GM20431 (cell line): ENCODE measurements at regions not wholly inside any gene's neighbourhood (a gene's known extent, or its start where the extent isn't known, plus 50 kb on each side); places are given as distances from the start of the nearest gene placed in this dataset.

Experiments used
- in situ Hi-C: fragments of 300-500 bp; cut with MseI, MboI; formaldehyde crosslinking; loops from one replicate; pipeline ENCODE4 v1.15.0; 2020; ENCODE audit warnings: low sequenced_read_pairs; ENCODE audit not compliant: unreplicated experiment

DNA sequence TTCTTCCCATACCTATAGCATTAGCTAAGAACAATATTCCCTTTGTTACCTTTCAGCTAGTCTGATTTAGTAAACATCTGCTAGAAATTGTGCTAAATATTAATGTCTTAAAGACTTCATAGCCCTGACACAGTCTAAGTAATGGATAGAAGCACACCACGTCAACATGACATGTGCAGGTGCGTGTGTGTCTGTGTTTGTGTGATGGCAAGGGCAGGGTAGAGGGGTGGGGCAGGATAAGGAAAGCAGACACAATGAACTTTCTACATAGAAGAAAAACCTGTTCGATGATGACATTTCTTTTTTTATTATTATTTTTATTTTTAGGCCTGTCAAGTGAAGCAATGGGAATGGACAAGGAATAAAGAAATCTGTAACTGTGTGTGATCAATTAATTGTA, 223.3 kb downstream of the NOL4 start:
- in situ Hi-C loops = no loop called here

GRCh38 chr18:33987206-33987605, 237.5 kb downstream of the NOL4 start:
- in situ Hi-C loops = no loop called here

- in situ Hi-C loops = no loop called here
These were observed 241.6 kb downstream of the NOL4 start for GRCh38 chr18:33983126-33983525.

- in situ Hi-C loops = no loop called here
These were observed 264.3 kb downstream of the NOL4 start for GRCh38 chr18:33960417-33960816.

GRCh38 chr18:33959609-33960008, 265.1 kb downstream of the NOL4 start:
- in situ Hi-C loops = no loop called here

DNA sequence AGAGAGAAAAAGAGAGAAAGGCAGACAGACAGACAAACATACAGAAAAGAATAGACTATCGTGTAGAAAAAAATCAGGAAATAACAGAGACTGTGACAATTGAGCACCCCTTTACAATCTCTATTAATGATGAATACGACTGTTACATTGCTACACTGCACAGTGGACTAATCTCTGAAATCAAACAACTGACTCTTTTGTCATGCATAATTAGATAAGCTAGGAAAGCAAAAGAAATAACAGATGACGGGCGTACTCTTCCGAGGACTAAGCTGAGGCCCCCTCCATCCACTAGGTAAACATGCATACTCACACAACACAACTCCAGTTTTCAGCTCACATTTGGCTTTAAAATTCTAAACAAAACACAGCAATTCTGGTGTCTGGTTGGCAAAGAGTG, 267.0 kb downstream of the NOL4 start:
- in situ Hi-C loops = no loop called here

DNA sequence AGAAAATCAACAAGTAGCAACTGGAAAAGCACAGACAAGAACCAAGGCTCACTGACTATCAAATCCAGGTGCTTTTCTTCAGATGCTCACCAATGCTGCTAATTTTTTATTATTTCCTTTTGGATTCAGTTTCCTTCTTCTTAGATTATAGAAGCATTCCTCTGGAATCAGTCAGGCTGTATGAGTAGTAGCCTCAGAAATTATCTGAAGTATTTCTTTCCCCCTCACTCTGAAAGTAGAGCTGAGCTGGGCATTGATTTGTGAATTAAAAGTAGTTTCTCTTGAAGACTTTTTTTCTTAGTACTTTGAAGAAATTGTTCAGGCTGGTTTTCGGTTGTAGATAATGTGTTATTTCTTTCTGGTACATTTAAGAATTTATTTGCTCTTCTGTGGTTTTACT, 273.7 kb downstream of the NOL4 start:
- in situ Hi-C loops = no loop called here

DNA sequence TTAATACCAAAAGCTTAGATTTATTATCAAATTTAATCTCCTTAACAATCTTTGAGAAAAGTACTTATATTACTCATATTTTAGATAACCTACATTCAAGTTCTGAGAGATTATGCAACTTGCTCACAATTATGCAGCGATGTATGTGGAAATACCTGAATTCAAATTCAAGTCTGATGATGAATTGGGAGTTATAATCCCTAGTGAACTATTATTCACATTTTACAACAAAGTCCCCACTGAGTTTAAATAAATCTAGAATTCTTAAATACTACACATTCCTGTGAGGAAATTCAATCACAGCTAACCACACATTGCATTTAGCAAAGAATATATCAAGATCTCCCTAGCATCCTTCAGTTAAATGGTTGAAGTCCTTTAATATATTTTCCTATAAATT, 278.4 kb downstream of the NOL4 start:
- in situ Hi-C loops = no loop called here

- in situ Hi-C loops = no loop called here
These were observed 280.2 kb downstream of the NOL4 start for GRCh38 chr18:33944493-33944892.

DNA sequence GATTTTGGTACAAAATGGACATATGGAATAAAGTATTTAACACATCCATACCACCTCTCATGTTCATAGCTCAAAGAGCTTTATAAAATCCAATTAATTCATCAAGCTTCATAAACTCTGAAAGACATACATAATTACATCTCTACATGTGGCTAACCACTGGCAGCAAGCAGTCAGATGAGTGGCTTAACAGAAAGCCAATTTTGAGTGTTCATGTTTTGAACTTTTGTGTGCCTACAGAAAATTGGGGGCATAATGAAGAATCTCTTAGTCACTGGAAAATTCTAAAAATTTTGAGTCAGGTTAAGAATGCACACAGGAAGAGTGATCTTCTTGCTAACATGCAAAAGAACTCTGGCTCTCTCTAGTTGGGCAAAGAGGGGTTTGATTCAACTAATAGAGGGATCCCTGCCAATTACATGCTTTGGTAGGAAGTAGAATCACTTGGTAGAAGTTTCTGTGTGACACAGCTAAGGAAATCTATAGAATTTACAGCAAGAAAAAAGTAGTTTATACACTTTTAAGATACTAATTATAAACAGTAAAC, 287.4 kb downstream of the NOL4 start:
- in situ Hi-C loops = no loop called here

GRCh38 chr18:33934258-33934657, 290.5 kb downstream of the NOL4 start:
- in situ Hi-C loops = no loop called here

DNA sequence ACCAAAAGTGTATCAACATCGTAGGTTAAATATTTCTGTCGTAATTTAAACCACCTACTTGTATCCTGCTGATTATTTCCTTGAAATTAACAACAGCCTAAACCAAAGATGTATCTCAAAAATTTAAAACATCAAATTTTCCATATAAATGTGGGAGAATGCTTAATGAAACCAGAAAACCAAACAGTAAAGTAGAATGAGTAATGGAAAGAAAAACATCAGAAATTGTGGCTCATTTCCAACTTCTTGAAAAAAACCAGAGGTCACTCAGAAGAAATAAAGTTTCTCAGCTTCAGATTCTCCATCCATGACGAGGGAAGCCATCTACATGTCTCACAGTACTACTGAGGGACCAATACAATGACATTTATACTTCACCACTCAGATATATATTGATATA, 296.5 kb downstream of the NOL4 start:
- in situ Hi-C loops = no loop called here

GRCh38 chr18:33924576-33924975, 300.1 kb downstream of the NOL4 start:
- in situ Hi-C loops = no loop called here

DNA sequence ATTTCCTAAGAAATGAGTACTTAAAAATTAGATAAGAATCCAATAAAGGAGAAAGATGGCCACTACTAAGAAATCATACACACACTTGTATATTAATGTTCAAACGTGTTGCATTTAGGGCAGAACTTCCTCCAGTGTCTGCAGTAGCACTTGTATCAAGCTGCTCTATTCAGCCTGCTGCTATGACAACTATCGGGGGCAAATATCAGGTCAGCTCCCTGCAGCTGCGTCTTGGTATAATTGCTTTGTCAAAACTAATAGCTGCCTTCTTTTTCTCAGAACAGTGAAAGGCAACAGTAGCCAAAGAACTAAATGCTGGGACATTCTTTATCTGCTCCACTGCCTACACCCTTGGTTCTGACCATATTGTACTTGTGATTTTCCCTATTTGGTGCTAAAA, 300.7 kb downstream of the NOL4 start:
- in situ Hi-C loops = no loop called here

- in situ Hi-C loops = no loop called here
These were observed 306.1 kb downstream of the NOL4 start for GRCh38 chr18:33918571-33918970.

DNA sequence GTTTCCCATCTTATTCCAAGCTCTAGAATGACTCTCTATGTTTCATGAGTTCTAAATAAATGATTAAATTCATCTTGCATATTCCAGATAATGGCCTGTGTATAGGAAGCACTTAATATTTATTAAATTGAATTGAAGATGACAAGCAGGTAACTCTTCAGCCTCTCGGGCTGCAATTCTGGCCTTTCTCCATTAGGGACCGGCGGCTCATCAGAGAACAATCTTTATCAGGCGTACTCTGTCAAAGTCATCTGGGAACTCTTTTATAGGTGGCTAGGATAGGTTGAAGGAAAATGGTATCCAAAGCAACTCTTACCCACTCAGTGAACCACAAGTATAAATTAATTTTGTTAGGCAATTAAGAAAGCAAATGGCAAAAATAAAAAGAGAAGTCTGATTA, 308.5 kb downstream of the NOL4 start:
- in situ Hi-C loops = no loop called here

GRCh38 chr18:33914399-33914798, 310.3 kb downstream of the NOL4 start:
- in situ Hi-C loops = no loop called here

DNA sequence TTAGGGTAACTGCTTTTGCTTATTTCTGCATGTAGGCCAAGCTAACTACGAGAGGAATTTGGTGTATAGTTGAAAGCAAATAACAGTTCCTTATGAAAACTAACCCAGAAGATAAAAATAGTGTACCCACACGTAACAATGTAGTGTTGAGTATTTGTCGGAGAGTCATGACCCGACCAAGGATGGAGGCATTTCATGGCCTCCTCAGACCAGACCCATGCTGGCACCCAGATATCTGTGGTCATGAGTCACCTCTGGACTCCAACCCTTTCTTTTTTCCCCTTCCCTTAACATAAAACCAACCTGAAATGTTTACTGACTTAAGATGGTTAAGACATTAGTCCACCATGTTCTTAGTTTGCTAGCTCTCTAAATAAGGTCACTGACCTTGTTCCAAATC, 318.7 kb downstream of the NOL4 start:
- in situ Hi-C loops = no loop called here

DNA sequence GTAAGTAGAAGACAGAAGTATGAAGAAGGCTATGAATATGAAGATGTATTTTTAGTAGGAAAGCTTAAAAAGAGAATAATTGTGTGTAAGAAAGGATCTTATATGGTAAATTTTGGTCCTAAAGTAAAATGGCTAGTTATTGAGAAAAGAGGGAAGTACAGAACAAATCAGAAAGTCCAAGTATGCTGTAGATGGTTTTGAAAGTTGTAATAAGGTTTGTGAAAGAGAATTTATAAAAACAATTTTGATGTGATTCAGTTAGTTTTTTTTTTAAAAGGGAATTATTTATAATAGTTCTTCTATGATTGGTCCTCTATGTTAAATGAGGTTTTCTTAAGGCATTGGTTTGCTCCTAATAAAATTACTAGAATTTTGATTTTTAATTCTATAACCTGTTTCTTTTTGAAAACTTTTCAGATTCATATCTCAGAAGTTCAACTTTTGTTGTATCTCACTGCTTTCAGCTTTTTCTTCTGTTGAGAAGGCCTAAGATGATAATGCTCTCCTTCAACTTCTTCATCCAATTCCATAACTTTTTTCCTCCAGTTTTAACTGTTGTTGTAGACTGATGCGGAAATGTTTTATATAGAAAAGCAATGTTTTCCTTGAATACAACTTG, 322.7 kb downstream of the NOL4 start:
- in situ Hi-C loops = no loop called here

DNA sequence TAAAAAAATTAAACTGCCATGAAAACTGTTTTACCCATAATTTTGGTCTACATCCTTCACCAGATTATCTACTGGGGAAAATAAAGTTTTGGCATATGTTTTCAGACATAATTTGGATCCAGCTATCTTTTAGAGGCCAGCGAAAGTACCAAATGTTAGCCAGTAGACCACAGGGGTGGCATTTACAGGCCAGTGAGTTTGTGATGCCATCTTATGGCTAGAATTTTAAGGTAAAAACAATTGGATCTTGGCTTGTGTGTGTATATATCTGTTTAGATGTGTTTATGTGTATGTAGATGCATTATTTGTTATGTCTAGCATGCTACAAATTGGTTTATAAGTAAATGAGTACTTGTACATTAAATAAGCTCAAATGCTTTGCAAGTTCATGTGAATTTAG, 322.6 kb downstream of the ASXL3 start:
- in situ Hi-C loops = no loop called here

DNA sequence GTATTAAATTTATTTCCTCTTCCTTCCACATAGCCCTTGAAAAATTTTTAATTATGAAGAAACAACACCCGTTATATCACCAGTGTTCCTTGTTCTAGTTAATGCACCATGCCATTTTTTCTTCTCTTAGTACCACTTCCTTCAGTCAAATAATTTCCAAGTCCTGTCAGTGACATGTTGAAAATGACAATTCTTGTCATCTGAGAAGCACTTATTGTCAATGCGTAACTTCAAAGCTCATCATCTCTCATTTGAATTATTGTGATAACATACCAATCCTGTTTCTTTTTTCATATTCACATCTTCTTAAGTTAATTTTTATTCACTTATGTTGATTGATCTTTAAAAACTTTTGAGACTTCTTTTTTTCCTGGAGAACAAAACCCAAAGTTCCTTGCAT, 320.4 kb downstream of the ASXL3 start:
- in situ Hi-C loops = no loop called here

- in situ Hi-C loops = no loop called here
These were observed 300.2 kb downstream of the ASXL3 start for GRCh38 chr18:33878213-33878612.
